ENCODE measurements at regions not wholly inside any gene's neighbourhood (a gene's known extent, or its start where the extent isn't known, plus 50 kb on each side); places are given as distances from the start of the nearest gene placed in this dataset.

DNA sequence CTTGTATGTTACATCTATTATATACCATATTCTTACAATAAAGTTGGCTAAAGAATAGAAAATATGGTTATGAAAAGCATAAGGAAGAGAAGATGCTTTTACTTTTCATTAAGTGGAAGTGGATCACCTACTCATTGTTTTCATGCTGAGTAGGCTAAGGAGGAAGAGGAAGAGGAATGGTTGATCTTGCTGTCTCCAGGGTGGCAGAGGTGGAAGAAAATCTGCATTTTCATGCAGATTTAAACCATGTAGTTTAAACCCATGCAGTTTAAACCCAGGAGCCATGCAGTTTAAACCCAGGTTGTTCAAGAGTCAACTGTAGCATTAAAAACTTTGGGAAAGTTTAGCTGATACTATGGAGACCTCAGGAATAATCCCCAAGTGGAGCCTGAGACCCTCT lies 214.8 kb upstream of the NAALADL2 start:
- no peak for DNase-seq (ENCODE audit: low read depth in 3 of 3)

DNA sequence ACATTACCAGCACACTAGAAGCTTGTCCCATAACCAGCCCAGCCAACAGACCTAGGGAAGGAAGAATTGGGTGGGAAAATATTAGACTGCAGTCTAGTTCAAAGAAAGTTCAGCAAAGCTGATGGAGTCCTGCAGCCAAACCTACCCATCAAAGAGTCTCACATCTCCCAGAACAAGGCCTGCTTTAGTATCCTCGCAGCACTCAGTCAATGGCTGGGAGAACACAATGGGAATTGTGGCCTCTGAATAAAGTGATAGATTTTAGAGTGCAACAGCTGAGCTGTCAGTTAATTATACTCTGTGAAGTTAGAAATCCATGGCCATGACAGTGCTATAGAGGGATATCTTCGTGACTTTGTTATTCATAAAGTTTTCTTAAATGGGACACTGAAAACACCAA lies 207.2 kb upstream of the NAALADL2 start:
- no peak for DNase-seq (ENCODE audit: low read depth in 3 of 3)

DNA sequence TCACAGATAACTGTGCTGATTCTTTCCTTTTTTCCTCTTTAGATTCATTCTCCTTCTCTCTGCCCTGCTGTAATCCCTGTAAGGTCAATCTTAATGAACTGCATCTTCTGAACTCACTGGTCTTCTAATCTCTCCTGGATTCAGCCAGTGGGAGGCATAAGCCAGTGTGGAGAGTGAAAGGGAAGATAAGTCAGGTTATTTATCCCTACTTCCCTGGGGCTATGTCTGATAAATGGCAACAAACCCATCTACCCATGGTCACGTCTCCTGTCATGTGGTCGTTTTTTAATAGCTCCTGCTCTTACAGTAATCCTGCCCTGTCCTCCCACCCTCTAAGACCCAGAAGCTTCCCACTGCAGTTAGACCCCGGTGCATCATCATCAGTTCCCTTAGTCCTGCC lies 199.6 kb upstream of the NAALADL2 start:
- DNase-seq (ENCODE audit: low read depth in 3 of 3): no peak

DNA sequence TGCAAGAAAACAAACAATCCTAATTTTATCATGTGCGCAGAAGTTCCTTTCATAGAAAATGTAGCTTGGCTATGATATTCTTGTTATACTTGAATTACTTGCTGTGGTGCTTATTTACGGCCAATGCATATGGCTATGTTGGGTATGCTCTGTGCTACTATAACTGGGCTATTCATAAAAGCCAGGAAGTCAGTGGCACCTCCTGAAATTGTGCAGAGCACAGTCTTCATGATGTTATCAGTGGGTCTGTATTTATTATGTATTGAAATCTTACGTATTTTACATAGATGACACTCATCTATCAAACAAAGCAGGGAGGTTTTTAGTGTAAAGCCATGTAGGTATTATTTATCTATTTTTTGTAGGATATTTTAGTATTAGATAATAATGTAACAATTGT lies 196.5 kb upstream of the NAALADL2 start:
- DNase-seq (ENCODE audit: low read depth in 3 of 3): no peak

DNA sequence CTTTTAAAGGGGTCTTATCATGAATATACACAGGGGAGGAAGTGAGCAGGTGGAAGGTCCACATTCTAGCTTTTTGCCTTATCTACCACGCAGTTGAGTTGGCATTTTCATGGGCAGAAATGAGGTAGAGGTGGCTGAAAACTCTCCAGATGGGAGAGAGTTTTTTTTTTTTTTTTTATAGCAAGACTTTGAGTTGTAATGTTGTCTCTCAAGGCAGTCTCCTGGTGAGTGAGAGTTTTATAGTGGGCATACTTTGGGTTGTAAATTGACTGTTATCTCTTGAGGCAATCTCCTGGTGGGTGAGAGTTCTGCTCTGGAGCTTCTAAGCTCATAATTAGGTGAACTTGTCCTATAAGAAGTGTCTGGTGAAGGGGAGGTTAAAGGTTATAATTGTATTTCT lies 191.7 kb upstream of the NAALADL2 start:
- DNase-seq (ENCODE audit: low read depth in 3 of 3): no peak

- DNase-seq (ENCODE audit: low read depth in 3 of 3): no peak
These were observed 183.7 kb upstream of the NAALADL2 start for GRCh38 chr3:174675406-174675805.

DNA sequence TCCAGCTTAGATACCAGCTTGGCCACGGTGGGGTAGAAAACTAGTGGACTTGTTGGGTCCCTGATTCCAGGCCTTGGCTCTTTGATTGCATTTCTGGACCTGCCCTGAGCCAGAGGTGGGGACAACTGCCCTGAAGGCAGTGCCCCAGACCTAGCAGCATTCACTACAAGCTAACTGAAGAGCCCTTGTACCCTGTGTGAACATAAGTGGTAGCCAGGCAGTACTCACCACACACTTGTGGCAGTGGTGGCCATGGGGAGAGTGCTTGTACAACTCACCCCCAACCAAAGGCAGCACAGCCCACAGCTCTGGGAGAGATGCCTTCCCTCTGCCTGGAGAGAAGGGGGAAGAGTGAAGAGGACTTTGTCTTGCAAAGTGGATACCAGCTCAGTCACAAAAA lies 177.3 kb upstream of the NAALADL2 start:
- DNase-seq (ENCODE audit: low read depth in 3 of 3): no peak

DNA sequence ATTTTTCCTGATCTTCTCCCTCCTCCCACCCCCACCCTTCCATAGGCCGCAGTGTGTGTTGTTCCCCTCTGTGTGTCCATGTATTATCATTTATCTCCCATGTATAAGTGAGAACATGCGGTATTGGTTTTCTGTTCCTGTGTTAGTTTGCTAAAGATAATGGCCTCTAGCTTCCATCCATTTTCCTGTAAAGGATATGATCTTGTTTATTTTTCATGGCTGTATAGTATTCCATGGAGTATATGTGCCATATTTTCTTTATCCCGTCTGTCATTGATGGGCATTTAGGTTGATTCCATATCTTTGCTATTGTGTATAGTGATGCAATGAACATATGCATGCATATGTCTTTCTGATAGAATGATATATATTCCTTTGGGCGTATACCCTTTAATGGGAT lies 173.3 kb upstream of the NAALADL2 start:
- no peak for DNase-seq (ENCODE audit: low read depth in 3 of 3)

DNA sequence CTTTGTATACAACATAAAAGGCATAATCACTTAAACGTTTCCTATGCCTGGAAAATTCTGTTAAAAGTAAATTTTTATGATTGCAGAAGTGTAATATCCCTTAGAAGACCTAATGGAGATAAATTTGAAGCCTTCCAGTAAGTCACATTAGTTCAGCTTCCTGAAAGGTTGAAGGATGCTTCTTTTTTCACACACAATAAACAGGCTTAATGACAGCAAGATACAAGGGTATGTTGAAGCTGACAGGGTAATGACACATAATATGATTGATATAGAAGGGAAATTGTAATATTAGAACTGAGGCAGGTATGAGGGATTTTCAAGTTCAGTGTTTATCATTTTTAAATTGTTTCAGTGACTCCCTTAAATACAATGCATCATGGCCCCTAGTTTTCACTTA lies 161.8 kb upstream of the NAALADL2 start:
- no peak for DNase-seq (ENCODE audit: low read depth in 3 of 3)

DNA sequence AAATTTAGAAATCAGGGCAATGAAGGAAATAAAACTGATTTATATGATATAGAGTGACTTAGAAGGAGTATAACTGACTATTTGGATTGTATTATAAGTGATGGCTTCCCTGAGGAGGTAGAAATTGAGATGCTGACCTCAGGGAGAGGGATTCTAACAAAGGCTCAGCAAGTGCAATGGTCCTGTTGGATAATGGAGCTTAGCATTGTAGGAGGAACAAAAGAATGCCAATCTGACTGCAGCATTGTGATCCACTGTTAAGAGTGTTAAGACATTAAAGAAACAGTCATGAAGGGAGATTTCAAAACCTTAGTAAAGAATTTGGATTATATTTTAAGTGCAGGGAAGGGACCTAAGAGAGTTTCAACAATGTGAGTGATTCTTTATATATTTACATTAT lies 158.4 kb upstream of the NAALADL2 start:
- no peak for DNase-seq (ENCODE audit: low read depth in 3 of 3)

DNA sequence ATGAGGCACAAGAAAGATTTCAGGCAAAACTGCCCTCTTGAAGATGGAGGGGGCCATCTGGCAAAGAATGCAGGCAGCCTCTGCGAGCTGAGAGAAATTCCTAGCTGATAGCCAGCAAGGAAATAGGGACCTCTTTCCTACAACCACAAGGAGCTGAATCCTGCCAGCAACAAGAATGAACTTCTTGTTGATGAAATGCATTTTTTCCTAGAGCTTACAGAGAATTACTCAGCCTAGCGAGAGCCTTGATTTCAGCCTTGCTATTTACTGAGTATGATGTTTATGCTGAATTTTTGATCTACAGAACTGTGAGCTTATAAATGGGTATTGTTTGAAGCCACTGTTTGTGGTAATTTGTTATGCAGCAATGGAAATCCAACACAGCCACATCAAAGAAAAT lies 148.5 kb upstream of the NAALADL2 start:
- no peak for DNase-seq (ENCODE audit: low read depth in 3 of 3)

DNA sequence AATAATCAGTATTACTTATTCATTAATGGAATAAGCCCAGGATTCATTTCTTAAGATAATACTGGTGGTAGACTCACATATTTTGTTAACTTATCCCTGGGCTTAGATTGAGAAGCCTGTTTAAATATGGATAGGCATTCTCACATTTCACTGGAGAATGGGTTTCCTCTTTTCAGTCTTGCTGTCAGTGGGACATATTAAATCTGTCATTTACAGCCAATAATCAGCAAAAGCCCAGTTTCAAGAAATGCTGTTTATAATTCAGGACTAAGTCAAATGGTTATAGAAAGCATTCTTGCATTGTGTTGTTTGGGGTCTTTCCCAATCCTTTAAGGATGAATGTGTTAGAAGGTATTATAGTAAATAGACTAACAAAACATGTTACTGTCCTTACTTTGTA lies 143.7 kb upstream of the NAALADL2 start:
- no peak for DNase-seq (ENCODE audit: low read depth in 3 of 3)

DNA sequence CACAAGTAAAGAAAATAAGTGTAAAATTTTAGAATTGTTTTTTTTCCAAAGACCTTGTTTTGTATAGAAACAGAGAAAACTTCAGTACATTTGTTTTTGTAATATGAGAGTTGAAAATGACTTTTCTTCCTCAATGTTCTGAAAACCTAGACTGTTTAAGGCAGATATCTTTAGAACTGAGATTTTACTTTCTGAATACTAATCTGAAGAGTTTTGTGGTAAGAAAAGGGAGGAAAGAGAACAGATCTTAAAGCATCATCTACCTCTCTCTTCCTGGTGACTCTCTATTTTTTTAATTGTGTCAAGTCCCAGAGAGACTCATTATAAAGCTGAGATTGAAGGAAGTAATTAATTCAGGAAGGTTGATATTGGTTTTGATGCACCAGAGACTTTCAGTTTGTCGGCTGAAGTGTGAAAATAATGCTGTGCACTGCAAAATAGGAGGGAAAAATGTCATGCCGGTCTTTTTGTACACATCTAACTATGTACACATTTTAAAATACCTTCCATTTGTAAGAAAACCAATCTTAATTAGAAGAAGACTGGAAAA lies 142.1 kb upstream of the NAALADL2 start:
- DNase-seq (ENCODE audit: low read depth in 3 of 3): no peak

DNA sequence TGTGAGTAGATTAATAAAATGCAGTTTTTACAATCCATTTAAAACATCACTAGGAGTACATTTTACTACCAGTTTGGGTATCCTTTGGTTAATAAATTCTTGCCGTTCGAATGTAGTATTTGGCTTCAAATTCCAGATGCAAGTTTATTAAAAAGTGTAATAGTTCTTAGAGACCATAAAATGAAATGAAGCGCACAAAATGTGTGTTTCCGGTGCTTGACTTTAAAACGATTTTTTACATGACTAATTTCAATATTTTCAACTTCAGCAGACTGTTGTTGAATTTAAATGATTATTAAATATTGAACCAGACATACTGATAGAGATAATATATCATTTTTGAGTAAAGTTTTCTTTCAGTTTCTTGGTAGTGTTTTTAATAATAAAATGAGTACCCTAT lies 138.4 kb upstream of the NAALADL2 start:
- no peak for DNase-seq (ENCODE audit: low read depth in 3 of 3)

DNA sequence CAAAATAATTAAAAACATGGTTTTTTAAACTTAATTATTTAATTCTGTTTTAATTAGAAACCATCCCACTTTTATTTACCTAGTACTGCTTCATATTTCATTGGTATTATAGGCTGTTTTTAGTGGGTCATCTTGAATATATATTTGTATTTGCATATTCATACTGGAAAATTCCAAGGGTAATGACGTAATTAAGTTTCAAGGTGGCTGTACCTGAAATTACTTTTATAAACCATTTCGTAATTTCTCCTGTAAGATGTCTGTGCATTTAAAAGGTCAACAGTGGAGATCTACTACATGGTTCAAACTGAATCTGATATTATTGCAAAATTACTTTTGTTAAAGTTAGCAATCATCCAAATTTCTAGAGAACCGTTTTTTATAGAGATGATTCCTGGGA lies 133.8 kb upstream of the NAALADL2 start:
- DNase-seq (ENCODE audit: low read depth in 3 of 3): no peak

DNA sequence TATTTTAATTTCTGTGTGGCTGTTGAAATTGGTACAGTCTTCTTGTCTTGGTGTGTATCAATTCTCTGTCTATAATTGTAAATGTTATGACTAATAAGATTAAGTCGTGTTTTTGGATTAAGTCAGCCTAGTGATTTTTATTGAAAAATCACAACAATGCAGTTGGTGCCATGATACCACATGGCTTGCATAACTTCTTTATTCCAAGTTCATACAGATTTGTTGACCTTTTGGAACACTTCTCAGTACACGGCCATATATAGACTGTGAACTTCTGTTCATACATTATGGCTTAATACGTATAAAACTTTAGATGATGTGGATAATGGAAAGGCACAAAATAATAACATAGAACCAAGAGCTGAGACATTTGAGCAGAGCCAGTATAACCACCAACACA lies 121.2 kb upstream of the NAALADL2 start:
- DNase-seq (ENCODE audit: low read depth in 3 of 3): no peak

DNA sequence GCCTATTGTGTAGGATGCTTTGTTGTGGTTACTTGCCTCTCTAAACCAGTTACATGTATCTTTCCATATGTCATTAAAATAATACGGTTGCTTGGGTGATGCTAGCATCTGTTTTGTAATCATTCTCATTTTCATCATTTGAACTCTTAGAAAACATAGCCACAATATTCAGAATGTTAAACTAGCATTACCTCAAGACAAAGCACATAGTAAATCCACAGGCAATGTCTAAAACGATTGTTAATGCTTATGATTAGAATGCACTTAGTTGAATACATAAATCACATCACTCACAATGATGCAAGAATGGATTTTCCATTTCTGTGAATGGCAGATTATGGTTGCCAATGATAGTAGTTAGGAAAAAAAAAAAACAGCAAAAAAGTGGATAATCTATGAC lies 110.0 kb upstream of the NAALADL2 start:
- DNase-seq (ENCODE audit: low read depth in 3 of 3): no peak

DNA sequence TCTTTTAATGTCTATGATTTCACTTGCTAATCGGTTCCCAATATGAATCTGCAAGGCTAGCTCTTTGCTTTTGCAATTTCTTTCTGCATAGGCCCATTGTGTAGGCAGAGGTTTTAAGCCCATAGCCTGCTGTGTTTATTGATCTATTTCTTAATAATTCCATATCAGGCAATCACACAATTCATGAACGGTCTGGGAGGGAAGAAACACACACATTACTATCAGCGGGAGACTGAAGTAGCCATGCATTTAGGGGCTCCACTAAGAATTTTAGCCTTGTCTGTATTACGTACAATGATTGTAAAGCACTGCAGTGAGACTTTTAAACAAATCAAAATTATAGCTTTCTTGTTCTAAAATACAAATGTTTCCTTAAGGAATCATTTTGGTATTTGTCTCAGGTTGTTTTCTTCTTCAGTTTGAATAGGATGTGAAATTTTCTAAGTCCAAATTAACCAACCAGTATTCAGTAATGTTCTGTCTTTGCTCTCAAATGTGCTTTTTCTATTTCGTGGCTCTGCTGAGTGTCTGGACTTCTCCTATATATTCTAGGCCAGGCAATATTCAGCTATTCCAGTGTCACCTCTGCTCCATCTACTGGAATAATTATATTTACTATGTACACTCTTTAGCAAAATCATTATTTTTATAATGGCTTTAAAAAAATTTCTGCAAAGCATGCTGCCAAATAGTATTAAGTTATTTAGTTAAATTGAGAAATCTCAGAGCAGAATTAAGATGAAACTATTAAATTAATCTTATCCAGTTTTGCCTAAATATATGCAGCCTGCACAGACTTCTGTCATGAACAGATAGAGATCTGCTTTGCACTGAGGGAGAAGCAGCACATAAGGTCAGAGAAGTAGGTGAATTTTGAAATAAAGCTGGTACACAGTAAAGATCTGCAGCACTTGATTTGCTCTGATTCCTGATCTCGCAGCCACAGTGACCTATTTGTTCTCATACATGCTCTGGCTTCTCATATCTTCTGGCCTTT lies 103.0 kb upstream of the NAALADL2 start:
- DNase-seq (ENCODE audit: low read depth in 3 of 3): no peak

DNA sequence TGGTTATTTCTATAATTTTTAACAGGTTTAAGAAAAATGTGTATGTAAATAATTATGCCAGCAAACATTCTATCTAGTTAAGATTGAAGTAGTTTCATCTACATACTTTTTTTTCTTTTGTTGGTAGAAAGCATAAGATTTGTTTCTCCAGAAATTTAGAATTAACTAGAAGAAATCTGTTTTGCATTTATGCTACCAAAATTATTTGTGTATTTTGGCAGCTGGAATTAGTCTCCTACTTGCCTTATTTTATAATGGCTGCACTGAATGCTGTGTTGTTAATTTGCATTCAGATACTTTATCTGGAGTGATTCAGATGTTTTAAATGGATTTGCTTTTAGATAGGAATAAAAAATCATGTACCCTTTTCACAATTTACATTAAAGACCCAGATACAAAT lies 100.2 kb upstream of the NAALADL2 start:
- no peak for DNase-seq (ENCODE audit: low read depth in 3 of 3)

GRCh38 chr3:174767406-174767805 lies 91.7 kb upstream of the NAALADL2 start:
- DNase-seq (ENCODE audit: low read depth in 3 of 3): no peak

- DNase-seq (ENCODE audit: low read depth in 3 of 3): no peak
These were observed 91.2 kb upstream of the NAALADL2 start for GRCh38 chr3:174767853-174768382.

DNA sequence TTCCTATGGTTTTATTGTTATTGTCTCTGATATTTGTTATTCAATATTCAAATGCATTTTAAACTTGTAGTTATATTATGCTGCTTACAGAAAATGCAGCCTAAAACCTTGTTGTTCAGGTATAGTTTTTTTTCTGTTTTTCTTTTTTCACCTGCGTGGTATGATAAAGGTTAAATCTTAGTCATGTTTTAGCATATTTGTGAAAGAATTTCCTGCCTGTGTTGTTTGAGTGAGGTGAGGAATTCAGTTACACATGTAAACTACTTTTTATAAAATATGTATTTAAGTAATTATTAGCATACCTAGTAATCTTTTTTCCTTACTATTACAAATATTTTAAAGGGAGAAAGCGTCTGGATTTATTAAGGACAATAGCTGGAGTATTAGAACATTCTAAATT lies 90.0 kb upstream of the NAALADL2 start:
- no peak for DNase-seq (ENCODE audit: low read depth in 3 of 3)

DNA sequence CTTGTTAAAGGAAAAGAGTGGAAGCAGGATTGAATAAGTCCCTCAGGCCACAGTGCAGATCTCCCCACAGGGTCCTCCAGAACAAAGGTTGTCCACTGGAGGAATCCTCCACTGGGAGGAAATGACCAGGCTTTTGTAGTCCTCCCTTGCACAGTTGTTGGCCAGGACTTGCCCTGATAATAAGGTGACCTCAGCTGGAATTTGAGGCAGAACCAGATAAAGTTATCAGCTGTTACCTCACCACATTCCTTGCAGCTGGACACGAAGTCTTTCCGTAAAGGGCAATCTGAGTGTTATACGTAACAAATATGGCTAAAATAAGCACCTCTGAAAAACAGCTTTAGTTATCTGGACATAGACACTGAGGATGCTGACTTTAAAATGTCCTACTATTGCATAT lies 83.5 kb upstream of the NAALADL2 start:
- DNase-seq (ENCODE audit: low read depth in 3 of 3): no peak
